Activated CD4-positive, alpha-beta T cell treated with anti-CD3 and anti-CD28 coated beads, Interleukin-2, amount 50 U/mL, for 1 hour (primary cell): ENCODE measurements at regions not wholly inside any gene's neighbourhood (a gene's known extent, or its start where the extent isn't known, plus 50 kb on each side); places are given as distances from the start of the nearest gene placed in this dataset.

Experiments
- DNase-seq: peaks from one replicate; pipeline ENCODE4 v3.0.0-alpha.2; 2020

- no peak for DNase-seq
These were observed 220.2 kb downstream of the PTEN start for GRCh38 chr10:88083597-88083989.

- DNase-seq, result no peak
These were observed 222.9 kb downstream of the PTEN start for GRCh38 chr10:88086187-88086960.

GRCh38 chr10:88088441-88089340 is 225.3 kb downstream of the PTEN start:
- DNase-seq, result no peak

GRCh38 chr10:88089498-88089897 is 226.1 kb downstream of the PTEN start:
- DNase-seq, result no peak

- DNase-seq, result no peak
These were observed 227.3 kb downstream of the PTEN start for GRCh38 chr10:88090568-88091214.

- DNase-seq, result peak; percentile 47
These were observed 228.2 kb downstream of the PTEN start for GRCh38 chr10:88091490-88092061.

- no peak for DNase-seq
These were observed 228.8 kb downstream of the PTEN start for GRCh38 chr10:88092265-88092664.

GRCh38 chr10:88092973-88093372 is 229.5 kb downstream of the PTEN start:
- DNase-seq, result peak; percentile 6

GRCh38 chr10:88094795-88095194 is 231.4 kb downstream of the PTEN start:
- DNase-seq, result no peak

- DNase-seq, result no peak
These were observed 231.8 kb downstream of the PTEN start for GRCh38 chr10:88095223-88095721.

- no peak for DNase-seq
These were observed 232.5 kb downstream of the PTEN start for GRCh38 chr10:88095778-88096431.

- DNase-seq, result no peak
These were observed 233.7 kb downstream of the PTEN start for GRCh38 chr10:88097092-88097516.

- DNase-seq, result no peak
These were observed 234.1 kb downstream of the PTEN start for GRCh38 chr10:88097536-88097935.

GRCh38 chr10:88100281-88100680 is 236.9 kb downstream of the PTEN start:
- DNase-seq, result no peak

GRCh38 chr10:88101666-88102065 is 238.2 kb downstream of the PTEN start:
- DNase-seq, result no peak

- DNase-seq, result no peak
These were observed 240.2 kb downstream of the PTEN start for GRCh38 chr10:88103576-88103975.

- no peak for DNase-seq
These were observed 240.8 kb downstream of the PTEN start for GRCh38 chr10:88104223-88104622.

- DNase-seq, result no peak
These were observed 242.9 kb downstream of the PTEN start for GRCh38 chr10:88106366-88106765.

- no peak for DNase-seq
These were observed 244.1 kb downstream of the PTEN start for GRCh38 chr10:88107296-88108097.

- DNase-seq, result no peak
These were observed 244.7 kb downstream of the PTEN start for GRCh38 chr10:88108115-88108610.

GRCh38 chr10:88110355-88110754 is 246.9 kb downstream of the PTEN start:
- DNase-seq, result no peak
